NK-92 (cell line): ENCODE measurements at regions not wholly inside any gene's neighbourhood (a gene's known extent, or its start where the extent isn't known, plus 50 kb on each side); places are given as distances from the start of the nearest gene placed in this dataset.
"Not testable (repeated sequence)": the region's sequence is repeated elsewhere in the genome, so short reads cannot be mapped to it uniquely, and the experiment has no call there.

Experiments
- DNase-seq: peaks from one replicate; lab custom pipeline; 2025; ENCODE audit not compliant: unreplicated experiment; lab: John Stamatoyannopoulos, UW

GRCh38 chr2:16209799-16210198, 269.4 kb downstream of the MYCN start:
- DNase-seq: no peak

- DNase-seq: no peak
These were observed 268.6 kb downstream of the MYCN start for GRCh38 chr2:16208921-16209320.

- DNase-seq: no peak
These were observed 268.0 kb downstream of the MYCN start for GRCh38 chr2:16208241-16208797.

GRCh38 chr2:16207611-16208010, 267.3 kb downstream of the MYCN start:
- no peak for DNase-seq

- no peak for DNase-seq
These were observed 266.8 kb downstream of the MYCN start for GRCh38 chr2:16207151-16207550.

GRCh38 chr2:16206191-16206944, 266.0 kb downstream of the MYCN start:
- DNase-seq: no peak

GRCh38 chr2:16205631-16206030, 265.3 kb downstream of the MYCN start:
- DNase-seq: no peak

- no peak for DNase-seq
These were observed 264.7 kb downstream of the MYCN start for GRCh38 chr2:16204886-16205620.

GRCh38 chr2:16204251-16204650, 263.9 kb downstream of the MYCN start:
- DNase-seq: no peak

- no peak for DNase-seq
These were observed 263.3 kb downstream of the MYCN start for GRCh38 chr2:16203691-16204090.

GRCh38 chr2:16203069-16203468, 262.7 kb downstream of the MYCN start:
- no peak for DNase-seq

- no peak for DNase-seq
These were observed 262.1 kb downstream of the MYCN start for GRCh38 chr2:16202266-16203020.

GRCh38 chr2:16201848-16202247, 261.5 kb downstream of the MYCN start:
- no peak for DNase-seq

- no peak for DNase-seq
These were observed 260.3 kb downstream of the MYCN start for GRCh38 chr2:16200554-16201193.

- no peak for DNase-seq
These were observed 259.7 kb downstream of the MYCN start for GRCh38 chr2:16199882-16200553.

- not testable (repeated sequence) for DNase-seq
These were observed 258.9 kb downstream of the MYCN start for GRCh38 chr2:16199241-16199640.

GRCh38 chr2:16198166-16198912, 258.0 kb downstream of the MYCN start:
- no peak for DNase-seq

GRCh38 chr2:16197504-16198147, 257.3 kb downstream of the MYCN start:
- no peak for DNase-seq
